Daoy (cell line): ENCODE measurements at regions not wholly inside any gene's neighbourhood (a gene's known extent, or its start where the extent isn't known, plus 50 kb on each side); places are given as distances from the start of the nearest gene placed in this dataset.
"Not testable (repeated sequence)": the region's sequence is repeated elsewhere in the genome, so short reads cannot be mapped to it uniquely, and the experiment has no call there.

Source experiments
- DNase-seq: peaks from one replicate; pipeline ENCODE4 v3.0.0-alpha.2; 2015; ENCODE audit warnings: low read depth

DNA sequence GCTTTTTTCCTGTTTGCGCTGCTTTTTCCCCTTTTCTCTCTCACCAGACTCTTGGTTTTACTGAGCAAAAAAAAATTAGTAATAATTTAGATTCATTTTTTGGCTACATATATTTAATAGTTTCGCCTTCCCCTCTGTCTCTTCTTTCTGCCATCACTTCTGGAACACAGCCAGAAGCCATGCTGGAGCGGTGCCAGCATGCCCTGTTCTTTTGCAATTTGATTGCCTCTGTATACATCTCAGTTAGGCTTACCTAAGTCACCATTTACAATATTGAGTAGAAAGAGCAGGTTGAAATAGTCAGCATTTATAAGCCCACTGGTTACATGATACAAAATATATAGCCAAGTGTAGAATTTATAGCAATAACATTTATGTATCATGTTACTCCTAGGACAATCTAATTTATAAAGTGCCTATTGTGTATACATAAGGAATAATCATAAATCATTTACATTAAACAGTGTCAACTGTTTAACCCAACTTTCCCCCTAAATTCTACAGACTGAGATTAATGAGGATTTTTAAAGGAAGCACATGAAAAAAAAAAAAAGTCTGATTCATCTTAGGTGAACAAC lies 413.8 kb upstream of the SOX5 start:
- DNase-seq: peak; percentile 9

DNA sequence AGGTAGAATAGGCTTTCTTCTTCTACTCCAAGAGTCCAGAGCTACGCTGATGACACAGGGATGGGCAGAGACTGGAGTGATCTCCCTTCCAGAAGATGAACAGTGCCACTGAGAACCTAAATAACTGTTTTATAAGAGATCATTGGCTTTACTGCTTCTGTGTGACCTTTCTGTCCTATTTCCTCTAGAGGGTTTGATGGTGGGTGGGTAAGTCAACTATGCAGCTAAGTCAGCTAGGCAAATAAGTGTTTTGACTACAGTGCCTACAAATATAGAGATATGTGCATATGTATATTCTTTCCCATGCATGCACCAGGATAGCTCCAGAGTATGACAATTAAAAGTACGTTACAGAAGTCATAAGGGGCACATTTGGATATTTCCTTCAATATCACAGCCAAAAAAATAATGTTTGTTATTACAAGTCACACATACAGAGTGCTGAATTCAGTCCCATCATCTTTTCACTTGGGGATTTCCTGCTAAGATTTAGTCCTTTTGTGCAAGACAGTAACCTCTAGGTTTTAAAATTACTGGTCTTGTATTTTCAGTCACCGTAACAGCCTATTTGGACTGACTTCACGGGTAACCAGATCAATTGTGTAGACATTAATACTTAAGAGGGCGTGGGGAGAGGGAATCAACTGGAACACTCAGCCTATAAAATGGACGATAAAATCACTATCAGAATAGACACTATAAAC lies 412.6 kb upstream of the SOX5 start:
- DNase-seq: no peak

DNA sequence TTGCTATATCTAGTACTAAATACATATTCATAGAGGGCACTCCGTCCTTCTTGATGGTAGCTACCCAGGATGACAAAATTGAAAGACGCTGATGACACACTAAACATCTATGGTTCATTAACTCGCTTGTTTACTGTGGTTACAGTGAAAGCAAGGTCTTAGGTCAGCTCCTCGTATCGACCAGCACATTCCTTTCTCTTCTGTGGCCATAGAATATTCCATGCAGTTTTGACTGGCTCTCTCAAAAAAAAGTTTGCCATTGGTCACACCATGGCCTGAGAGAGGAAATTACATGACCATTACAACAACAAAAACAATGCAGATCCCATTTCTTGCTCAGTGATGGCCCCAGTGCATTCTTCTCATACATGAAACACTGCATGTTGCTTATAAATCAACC lies 411.4 kb upstream of the SOX5 start:
- peak; percentile 12 for DNase-seq

DNA sequence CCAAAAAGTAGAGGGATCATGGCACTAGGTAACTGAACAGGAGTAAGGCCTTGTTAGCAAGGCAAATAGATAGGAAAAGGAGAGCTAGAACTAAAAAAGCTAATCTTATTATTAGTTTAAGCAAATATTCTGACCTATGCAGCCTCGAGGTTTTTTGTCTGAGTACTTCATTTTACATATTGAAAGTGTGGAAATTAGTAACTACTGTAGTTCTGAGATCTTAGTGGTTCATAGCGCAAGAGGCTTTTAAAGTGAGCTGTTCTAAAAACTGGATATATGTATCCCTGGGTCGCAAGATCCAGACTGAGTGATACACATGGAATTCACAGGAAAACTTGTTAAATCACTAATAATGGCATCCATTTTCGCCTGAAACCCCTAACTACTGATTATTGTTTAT lies 411.0 kb upstream of the SOX5 start:
- no peak for DNase-seq

DNA sequence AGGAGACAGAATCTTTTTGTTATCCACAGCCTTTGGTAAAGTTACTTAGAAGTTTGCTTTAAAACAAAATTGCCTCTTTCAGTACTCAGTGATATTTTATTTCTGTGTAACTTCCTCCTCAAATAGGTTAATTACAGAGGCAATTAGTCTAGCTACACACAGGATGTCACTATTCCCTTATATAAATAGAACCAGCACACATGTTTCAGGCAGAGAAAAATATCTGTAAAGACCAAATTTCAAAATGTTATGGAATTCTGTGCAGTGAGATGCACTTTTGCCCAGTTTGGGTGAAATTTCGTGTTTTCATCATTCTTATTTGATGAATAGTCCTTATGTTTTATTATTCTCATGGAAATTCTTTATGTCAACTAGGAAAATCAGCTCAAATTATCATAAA lies 410.6 kb upstream of the SOX5 start:
- no peak for DNase-seq

DNA sequence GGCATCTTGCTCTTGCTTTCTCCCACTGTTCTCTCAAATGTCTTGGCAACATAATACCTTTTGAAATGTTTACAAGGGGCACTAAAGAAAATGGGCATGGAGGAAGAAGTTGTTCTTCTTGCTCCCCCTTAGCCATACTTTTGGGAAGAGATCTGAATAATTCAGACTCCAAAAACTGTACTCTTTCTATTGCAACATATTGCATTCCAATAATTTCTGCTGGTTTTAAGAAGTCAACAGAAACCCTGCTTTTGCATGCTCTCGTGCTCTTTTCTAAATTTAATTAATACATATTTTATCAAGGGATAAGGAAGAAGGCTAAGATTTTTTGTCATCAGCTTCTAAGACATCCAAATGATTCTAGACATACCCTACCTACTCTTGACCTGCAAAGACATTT lies 409.9 kb upstream of the SOX5 start:
- no peak for DNase-seq

DNA sequence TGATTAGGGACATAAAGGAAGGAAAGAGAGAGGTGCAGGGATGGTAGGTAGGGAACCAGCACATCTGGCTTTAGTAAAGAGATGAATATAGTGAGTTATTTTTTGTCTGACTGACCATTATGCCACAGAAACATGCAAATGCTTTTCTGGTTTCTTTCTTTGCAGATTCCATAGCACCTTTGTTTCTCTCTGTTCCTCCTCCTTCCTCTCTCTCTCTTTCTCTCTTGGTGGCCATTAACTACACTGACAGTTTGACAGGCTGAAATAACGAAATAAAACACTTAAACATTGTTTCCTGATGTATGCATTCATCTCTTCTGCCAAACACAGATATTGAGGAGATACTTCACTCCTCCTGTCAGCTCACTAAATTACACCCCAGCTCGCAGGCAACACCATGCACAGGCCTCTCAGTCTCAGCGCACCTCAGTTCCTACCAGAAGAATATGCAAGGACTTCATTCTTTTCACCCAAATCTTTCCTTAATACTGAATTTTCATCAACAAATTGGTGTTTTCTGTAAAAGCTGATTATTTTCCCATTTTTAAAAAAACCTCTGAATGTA lies 406.9 kb upstream of the SOX5 start:
- no peak for DNase-seq

DNA sequence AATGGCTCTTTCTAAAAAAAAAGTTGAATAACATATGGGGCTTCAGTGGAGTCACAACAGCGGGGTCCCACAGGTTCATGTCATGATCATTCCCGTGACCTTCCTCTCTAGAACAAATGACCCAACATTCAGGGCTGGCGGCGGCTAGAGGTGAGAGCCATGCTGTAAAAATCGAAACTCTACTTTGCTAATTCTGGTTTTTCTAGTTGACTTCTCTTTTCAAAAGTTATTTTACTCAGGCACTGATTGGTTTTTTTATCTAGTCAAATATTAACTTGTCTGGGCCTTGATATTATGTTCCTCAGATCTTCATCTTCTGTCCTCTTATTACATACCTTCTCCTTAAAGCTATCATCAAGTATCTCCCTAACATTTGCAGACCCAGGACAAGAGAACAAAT lies 402.9 kb upstream of the SOX5 start:
- no peak for DNase-seq

DNA sequence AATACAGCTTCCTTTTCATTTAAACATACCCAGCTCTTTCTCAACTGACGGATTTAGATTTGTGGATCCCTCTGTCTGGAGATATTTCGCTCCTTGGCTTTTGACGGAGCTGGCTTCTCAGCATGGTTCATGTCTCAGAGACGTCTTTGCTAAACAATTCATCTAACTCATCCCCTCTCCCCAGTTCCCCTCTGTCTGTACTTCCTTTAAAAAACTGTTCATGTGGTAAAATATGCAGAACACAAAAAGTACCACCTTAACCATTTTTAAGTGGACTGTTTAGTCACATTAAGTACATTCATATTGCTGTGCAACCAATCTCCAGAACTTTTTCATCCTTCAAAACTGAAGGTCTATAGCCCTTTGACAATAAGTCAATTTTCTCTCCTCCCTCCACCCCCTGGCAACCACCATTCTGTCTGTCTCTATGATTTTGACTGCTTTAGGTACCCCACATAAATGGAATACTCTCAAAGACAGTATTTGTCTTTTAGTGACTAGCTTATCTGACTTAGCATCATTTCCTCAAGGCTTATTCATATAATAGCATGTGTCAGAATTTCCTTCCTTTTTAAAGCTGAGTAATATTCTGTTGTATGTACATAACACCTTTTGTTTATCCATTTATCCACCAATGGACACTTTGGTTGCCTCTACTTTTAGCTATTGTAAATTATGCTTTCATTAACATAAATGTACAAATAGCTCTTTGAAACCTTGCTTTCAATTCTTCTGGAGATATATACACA lies 399.8 kb upstream of the SOX5 start:
- no peak for DNase-seq

DNA sequence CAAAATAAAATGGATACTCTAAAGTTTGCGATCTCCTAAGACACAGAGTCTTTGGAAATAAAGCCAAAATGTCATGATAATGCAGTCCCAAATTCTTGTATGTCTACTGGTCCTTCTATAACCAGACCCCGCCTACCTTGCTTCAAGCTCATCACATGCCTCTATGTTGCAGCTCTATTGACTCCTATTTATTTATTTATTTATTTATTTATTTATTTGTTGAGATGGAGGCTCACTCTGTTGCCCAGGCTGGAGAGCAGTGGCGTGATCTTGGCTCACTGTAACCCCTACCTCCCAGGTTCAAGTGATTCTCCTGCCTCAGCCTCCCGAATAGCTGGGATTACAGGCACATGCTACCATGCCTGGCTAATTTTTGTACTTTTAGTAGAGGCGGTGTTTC lies 398.7 kb upstream of the SOX5 start:
- not testable (repeated sequence) for DNase-seq

DNA sequence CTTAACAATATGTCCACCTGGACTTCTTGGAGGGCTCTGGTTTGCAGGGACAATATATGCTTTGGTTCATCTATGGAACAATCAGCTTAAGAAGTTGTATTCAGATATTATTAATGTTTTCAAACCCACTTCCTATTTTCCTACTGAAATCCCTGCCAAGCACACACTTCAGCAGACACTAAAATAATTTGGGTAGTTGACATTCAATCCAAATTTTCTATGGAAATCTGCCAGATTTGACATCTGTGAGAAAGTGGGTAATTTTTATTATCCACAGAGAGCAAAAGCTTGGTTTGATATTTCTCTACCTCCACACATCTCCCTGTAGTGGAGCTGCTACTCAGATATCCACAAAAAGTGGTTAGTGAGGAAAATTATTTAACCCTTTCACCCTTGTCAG lies 378.8 kb upstream of the SOX5 start:
- no peak for DNase-seq

DNA sequence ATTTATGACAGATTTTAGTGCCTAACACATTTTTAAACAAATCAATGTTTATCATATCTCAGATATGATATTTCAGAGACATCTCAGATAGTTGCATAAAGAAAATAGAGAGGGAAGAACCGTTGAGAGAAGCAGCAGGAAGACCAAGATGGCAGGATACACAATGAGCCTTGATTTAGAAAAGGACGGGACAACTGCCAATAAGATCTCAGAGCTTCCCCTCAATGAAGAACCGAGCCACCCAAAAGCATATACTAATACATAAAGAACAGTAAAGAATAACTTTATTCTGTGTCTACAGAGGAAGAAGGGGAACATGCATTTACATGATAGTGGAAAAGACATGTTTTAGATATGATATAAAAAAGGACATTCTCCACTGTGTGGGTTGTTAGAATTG lies 375.9 kb upstream of the SOX5 start:
- no peak for DNase-seq

DNA sequence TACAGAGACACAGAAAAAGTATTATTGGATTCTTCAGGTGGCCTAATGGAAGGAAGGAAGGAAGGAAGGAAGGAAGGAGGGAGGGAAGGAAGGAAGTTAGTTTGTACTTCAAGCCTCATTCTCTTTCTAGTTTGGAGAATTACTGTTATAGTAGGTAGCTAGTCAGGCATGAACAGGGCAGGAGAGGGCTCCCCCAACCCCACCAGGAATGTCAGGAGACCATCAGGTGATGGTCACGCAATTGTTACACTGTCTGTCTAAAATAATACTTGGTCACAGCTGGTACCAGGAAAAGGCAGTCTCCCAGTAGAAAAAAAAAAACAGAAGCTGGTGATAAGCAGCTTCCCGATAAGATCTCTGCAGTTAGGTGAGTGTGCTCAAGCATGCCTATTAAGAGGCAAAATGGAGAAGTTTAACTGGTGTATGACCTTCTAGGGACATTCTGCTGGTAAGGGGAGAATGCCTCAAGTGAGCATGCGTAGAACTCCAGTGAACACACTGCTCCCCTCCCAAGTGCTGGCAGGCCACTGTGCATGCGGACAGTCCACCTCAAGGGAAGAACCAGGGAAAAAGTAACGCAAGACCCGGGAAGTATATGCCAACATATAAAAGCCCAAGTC lies 358.4 kb upstream of the SOX5 start:
- no peak for DNase-seq

DNA sequence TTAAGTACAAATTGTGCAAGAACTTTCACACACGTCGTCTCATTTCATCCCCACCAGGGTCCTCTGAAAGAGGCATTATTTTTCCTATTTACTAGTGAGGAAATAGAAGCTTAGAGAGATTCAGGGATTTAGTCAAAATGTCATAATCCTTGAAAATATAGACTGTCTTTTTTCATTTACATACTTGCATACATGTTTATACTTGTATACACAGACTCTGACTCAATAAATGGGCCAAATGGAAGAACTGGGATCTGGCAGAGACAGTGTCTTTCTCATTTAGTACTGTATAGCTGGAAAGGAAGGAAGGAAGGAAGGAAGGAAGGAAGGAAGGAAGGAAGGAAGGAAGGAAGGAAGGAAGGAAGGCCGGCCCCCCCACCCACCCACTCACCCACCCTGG lies 357.7 kb upstream of the SOX5 start:
- DNase-seq: no peak

DNA sequence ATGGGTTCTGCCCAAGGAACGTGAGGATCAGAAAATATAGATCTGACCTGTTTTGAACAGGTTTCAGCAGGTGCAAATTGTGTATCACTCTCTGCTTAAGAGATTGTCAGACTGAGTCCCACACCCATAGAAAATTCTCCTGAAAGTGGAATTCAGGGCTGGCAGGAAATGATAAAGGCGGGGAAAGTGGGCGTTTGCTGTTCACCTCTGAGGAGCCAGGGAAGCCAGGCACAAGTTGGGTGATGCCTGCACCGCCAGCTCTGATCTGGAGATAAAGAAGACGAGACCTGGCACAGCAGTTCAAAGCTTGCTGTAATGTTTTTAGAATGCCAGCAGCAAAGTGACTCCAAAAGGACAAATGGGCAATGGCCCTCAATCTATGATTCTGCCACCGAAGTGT lies 356.5 kb upstream of the SOX5 start:
- DNase-seq: no peak

DNA sequence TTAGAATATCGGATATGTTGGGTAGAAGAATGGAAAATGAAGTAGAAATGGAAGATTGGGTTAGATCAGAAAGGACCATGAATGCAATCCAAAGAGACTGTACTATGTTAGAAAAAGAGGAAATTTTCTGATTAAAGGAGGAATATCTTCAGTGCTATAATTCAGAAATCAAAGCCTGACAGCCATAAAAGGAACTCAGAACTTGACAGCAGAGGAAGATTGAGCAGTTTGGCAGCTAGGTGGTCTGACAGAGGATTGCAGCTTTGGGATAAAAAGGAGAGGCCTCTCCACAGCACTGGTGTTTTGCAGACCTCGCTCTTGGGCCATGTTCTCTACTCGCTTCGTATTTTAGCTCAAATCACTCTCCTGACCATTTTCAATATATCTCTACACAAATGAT lies 354.8 kb upstream of the SOX5 start:
- DNase-seq: no peak

DNA sequence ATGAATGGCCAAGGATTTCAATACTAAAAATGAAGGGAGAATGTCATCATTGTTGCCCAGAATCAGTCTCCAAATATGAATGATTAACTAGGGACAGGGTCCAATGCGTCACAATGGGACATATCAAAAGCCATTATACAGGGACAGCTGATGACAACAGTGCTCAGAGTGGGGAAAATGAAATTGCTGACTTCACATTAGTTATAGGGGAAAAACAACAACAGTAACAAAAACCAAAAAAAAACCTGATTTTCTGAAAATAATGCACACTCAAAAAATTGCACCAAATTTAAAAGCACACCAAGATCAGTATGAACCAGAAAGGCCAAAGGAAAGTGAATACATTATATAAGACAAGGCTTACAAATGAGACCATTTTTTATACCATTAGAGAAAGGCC lies 353.2 kb upstream of the SOX5 start:
- DNase-seq: no peak

DNA sequence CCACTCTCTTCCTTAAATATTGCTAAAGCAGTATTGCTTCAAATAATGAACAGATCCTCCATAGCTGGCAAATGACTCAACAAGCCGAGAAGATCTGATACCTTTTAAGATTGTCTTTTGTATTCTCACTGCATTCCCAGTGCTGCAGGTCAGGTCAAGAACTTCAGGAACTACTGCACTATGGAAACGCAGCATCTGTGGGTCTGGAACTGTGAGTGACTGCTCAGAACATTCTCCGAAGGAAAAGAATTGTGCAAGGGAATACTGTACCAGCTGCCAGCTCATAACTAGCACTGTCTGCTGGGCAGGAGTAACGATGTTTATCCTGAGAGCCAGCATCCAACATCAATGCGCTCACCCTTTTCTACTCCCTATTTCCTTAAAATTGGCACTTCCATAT lies 348.0 kb upstream of the SOX5 start:
- DNase-seq: no peak

DNA sequence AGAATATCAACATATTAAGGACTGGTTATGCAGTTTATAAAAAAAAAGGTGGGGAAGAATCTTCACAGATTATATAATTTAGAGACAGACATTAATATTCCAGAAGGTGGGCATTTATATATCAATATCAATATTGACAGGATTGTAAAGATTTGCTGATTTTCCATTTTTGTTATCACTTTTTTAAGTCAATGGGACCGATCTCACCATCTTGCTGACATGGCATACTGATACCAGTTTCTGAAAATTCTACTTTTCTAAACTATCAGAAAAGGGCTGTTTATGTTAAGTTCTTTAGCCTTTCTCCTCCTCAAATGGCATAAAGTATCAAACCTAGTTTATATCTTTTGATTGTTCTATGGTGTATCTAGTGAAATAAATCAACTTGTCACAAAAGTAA lies 344.1 kb upstream of the SOX5 start:
- no peak for DNase-seq

DNA sequence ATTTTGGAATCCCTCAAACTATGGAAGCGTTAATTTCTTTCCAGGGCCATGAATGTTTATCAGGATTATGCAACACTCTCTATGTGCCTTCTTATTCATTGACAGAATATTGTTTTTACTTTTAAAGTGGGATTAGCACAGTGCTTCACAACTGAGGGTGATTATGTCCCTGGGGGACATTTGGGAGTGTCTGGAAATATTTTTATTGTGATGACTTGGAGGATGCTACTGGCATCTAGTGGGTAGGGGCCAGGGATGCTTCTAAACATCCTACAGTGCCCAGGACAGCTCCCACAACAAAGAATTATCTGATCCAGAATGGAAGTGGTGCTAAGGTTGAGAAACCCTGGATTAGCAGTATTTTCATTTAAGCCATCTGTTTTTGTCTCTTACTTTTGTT lies 338.5 kb upstream of the SOX5 start:
- DNase-seq: no peak

DNA sequence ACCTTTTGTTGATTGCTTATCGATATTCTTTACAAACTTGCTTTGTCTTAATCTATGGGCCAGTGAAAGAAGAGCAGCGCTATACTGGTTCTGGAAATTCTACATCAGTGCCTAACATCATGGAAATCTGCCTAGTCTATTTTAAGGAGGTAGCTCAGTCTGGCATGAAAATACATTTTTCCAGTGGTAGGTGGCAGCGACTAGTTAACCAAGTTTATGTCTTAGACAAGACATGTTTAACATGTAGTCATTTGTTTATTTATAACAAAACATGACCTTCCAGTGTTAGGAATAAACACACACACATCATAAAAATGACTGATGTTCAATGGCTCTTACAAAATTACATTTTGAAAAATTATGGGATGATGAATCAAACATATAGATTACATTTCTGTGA lies 336.0 kb upstream of the SOX5 start:
- no peak for DNase-seq

DNA sequence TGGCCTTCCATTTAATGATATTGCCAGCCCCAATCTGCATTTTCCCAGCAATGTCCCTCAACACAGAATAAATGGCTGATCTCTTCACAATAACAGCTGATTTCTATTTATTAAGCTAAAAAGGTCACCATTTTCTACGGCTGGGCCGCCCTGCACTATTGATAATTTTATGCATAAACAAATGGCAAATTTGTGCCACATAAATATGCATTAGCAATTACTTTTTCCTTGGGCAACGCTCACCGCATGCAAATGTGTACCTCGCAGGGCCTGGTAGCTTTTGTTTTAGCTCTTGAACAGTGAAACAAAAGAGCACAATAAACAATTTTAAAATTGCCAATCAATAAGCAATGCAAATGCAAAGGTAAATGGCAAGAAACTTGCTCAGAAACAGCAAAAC lies 331.9 kb upstream of the SOX5 start:
- DNase-seq: no peak
